GM19324 (cell line): ENCODE measurements at regions not wholly inside any gene's neighbourhood (a gene's known extent, or its start where the extent isn't known, plus 50 kb on each side); places are given as distances from the start of the nearest gene placed in this dataset.
"Not testable (repeated sequence)": the region's sequence is repeated elsewhere in the genome, so short reads cannot be mapped to it uniquely, and the experiment has no call there.

ENCODE experiments used
- ATAC-seq: cut with Tn5 transposase; IDR thresholded peaks from one replicate; pipeline ENCODE4 v1.9.1; 2021; ENCODE audit warnings: mild to moderate bottlenecking, moderate library complexity; ENCODE audit not compliant: unreplicated experiment, low FRiP score

DNA sequence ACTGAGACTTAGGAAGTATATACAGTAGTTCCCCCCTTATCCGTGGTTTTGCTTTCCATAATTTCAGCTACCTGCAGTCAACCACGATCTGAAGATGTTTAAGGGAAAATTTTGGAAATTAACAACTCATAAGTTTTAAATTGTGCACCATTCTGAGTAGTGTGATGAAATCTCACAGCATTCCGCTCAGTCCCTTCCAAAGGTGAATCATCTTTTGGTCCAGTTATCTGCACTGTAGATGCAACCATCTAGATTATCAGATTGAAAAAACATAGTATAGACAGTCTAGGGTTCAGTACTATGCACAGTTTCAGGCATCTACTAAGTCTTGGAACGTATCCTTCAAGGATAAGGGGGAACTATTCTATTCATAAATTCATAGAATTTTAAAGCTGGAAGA lies 109.0 kb downstream of the ANXA3 start:
- ATAC-seq, result no peak

DNA sequence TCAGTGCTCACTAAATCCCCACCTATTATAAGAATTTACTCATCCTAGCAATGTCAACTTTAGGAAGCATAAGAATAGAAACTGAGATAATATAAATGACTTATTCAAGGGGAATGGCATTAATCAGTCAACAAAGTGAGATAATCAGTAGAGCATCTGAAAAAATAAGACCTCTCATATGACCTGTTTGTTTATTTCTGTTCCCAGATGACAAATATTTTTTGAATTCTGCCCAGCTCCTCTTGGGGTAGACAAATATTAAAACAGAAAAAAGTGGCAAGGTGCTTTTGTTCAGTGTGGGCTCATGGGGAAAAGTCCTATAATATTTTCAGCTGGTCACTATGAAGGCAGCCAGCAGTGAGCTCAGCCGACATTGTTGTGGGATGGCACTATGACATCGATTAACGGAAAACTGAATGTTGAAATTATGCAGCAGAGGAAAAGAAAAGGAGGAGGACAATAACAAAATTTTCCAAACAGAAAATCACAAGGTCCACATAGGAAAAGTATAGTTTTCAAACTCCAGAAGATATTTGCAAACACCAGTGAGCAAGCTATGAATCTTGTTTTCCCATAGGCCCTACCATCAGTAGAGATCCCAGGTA lies 109.6 kb downstream of the ANXA3 start:
- no peak for ATAC-seq

- ATAC-seq, result peak; percentile 75
These were observed 110.5 kb downstream of the ANXA3 start for GRCh38 chr4:78661921-78662521.

- no peak for ATAC-seq
These were observed 111.1 kb downstream of the ANXA3 start for GRCh38 chr4:78662658-78663057.

DNA sequence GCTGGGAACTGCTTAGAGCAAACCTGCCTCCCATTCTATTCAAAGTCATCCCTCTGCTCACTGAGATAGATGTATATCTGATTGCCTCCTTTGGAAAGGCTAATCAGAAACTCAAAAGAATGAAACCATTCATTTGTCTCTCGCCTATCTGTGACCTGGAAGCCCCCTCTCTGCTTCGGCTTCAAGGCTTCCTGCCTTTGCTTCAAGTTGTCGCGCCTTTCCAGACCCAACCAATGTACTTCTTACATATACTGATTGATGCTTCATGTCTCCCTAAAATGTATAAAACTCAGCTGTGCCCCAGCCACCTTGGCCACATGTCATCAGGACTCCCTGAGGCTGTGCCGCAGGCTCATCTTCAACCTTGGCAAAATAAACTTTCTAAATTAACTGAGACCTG lies 111.9 kb upstream of the BMP2K start:
- not testable (repeated sequence) for ATAC-seq

DNA sequence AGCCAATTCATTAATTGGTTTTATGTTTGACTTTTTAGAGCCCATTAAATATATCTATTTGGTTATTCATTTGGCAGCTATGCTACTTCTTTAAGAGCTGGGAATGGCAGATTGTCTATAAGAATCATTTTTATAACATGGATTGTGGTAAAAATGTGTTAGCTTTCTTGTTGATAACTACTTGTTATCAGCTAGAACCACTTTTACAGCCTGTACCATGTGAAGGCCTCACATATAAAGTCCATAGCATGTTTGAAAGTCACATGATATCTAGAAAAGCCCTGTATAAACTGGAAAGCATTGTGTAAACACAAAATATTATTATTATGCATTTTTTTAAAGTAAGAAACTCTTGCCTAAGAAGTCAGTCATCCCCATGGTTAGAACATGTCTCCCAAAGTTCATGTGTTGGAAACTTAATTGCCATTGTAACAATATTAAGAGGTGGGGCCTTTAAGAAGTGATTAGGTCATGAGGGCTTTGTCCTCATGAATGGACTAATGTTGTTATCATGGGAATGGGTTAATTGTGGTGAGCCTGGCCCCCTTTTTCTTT lies 110.9 kb upstream of the BMP2K start:
- no peak for ATAC-seq

DNA sequence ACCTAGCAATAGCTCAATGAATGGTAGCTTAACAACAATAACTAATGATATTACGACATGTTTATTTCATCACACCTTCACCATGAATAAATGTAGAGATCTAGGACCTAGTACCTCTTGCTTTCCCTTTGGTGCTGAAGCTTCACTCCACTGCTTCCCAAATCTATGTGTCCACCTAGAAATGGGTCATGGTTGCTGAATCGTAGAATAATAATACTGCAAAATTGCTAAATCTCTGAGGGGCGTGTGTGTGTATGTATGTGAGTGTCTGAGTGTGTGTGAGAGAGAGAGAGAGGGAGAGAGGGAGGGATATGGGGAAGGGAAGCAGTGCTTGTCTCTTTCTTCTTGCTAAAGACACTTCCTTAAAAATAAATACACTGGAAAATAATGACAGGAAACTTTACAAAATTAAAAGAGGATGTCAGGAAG lies 109.3 kb upstream of the BMP2K start:
- ATAC-seq, result no peak

DNA sequence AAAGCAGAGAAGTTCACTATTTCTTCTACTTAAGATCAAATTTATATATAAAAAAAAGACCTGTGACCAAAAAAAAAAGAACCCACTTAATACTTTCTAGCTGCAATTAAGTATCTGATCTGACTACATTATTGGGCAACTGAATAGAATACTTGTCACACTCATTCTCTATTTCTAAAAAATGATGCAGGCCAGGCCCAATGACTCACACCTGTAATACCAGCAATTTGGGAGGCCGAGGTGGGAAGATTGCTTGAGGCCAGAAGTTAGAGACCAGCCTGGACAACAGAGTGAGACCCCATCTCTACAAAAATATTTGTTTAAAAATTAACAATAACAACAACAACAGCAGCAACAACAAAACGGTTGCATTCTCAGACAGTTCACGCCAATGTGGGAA lies 108.8 kb upstream of the BMP2K start:
- no peak for ATAC-seq

- peak; percentile 65 for ATAC-seq
These were observed 108.4 kb upstream of the BMP2K start for GRCh38 chr4:78667764-78668163.

DNA sequence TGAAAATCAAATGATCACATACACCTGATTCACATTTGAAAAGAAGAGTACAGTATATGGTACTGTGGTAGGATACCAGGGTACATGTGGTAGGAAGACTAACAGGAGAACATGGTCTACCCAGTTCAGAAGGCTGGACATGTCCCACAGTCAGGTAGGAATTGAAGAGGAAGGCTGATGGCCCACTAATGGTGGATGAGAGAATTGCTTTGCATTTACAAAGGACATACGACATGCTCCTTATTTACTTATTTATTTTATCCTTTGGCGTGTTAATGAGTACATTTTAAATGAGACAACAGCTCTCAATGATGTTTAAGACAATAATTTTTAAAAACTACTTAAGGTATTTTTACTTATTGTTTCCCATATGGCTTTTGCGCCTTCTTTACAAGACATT lies 106.7 kb upstream of the BMP2K start:
- ATAC-seq, result no peak

GRCh38 chr4:78671903-78672815 lies 104.0 kb upstream of the BMP2K start:
- no peak for ATAC-seq

GRCh38 chr4:78673337-78673736 lies 102.8 kb upstream of the BMP2K start:
- no peak for ATAC-seq

DNA sequence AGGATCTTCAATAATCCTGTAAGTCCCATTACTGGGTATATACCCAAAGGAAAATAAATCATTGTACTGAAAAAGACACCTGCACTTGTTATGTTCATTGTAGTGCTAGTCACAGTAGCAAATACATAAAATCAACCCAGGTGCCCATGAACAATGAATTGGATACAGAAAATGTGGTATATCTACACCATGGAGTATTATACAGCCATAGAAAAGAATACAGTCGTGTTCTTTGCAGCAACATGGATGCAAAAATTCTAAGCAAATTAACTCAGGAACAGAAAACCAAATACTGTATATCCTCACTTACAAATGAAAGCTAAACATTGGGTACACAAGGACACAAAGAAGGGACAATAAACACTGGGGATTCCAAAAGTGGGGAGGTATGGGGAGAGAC lies 100.8 kb upstream of the BMP2K start:
- no peak for ATAC-seq

DNA sequence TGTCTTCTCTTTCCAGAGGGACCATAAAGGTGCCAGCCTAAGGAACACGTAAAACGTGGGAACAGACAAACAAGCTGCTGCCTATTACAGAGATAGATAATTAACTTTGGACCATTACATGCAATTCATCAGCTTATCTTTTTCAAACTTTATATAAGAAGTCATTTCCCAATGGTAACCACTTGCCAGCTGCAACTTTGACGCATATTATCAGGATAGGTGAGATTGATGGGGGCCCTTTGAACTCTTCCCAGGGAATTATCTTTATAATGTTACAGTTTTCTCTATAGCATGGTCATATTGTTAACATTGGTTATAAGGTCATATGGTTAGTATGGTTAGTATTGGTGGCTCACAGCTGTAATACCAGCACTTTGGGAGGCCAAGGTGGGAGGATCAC lies 94.1 kb upstream of the BMP2K start:
- no peak for ATAC-seq

GRCh38 chr4:78683352-78683751 lies 92.8 kb upstream of the BMP2K start:
- no peak for ATAC-seq

DNA sequence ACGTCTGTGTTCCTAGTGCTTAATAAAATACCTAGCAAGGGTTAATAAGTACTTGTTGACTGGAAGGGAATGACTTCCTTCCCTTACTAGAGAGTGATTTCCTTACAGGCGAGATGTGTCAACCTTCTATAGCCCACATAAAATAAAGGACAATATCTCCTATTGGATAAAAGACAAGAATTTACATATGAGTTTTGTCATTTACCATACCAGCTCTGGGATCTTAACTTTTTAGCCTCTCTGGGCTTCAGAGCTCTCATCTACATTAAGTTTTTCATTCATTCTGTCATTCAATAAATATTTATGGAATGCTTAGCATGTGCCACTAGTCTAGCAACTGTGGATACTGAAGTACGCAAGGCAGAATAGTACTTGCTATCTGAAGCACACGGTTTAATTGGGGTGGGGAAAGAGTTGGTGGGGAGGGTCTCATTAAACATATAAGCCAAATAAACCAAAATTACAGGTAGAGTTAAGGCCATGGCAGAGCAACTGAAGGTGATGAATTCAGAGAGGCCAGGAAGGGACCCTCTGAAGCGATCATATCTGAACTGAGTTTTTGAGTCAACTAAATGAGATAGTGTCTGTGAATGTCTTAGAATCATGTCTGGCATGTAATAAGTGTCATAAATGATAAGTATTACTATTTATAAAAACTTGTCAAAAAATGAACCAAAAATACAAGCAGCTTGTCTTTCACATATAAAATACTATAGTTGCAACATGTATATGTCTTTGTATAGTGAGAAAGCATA lies 91.6 kb upstream of the BMP2K start:
- no peak for ATAC-seq

GRCh38 chr4:78687818-78688217 lies 88.3 kb upstream of the BMP2K start:
- no peak for ATAC-seq

- no peak for ATAC-seq
These were observed 87.8 kb upstream of the BMP2K start for GRCh38 chr4:78688366-78688765.

DNA sequence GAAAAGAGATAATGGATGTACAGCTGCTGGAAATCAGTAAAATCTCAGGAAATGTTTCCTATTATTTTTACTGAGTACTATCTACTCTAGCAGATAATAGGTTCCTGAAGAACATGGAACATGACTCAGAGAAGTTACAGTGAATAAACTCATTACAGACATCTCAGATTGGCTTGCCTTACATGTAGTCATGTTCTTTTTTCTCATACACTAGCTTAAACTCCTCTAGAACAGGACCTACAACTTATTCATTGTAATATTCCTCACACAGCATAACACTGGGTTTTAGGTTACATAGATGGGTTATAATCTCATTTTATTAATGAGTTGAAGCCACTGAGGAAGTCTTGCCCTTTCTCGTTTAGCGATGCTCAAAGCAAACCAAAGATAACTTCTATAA lies 86.9 kb upstream of the BMP2K start:
- no peak for ATAC-seq

DNA sequence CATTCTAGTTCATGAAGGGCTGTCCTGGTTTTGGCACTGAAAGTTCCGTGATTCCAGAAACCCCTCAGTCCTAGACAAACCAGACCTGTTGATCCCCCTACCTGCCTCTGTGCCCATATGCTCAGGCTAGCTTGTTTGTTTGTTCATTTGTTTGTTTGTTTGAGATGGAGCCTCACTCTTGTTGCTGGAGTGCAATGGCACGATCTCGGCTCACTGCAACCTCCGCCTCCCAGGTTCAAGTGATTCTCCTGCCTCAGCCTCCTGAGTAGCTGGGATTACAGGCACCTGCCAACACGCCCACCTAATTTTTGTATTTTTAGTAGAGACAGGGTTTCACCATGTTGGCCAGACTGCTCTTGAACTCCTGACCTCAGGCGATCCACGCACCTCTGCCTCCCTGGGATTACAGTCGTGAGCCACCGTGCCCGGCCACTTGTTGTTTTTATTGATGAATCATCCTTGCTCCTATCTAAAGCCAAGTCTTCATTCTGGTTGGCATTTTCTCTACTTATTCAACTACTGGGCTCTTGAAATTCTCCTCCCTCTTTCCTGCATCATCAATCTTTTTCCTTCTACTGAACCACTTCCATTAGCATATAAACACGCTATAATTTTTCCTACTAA lies 86.3 kb upstream of the BMP2K start:
- no peak for ATAC-seq
